HepG2 (cell line): ENCODE measurements at regions not wholly inside any gene's neighbourhood (a gene's known extent, or its start where the extent isn't known, plus 50 kb on each side); places are given as distances from the start of the nearest gene placed in this dataset.
A peak's percentile ranks its signal among the peaks of the same experiment; 100 is the strongest.

Experiments used
- ATAC-seq: fragments of 200-7000 bp; cut with Tn5 transposase; 3 replicates; pipeline ENCODE4 v1.9.1; 2020; ENCODE audit warnings: mild to moderate bottlenecking, moderate library complexity
- BruUV-seq: library from RNA; stranded (reverse); fragments of 400-500 nt; replicated peaks from 2 replicates; lab custom pipeline; 2021; lab: Mats Ljungman, UMichigan
- CTCF ChIA-PET: fragments of 300-600 bp; formaldehyde crosslinking; extraction: SDS; loops from one replicate; lab custom pipeline; 2021; ENCODE audit warnings: low total read pairs, inconsistent platforms, low intra/inter-chr PET ratio; lab: Yijun Ruan, JAX
- POLR2A ChIA-PET: fragments of 350-600 bp; sonication (Branson Sonifier 250); formaldehyde crosslinking; loops from one replicate; lab custom pipeline; 2020; ENCODE audit warnings: antibody characterized with exemption, inconsistent platforms; lab: Yijun Ruan, JAX
- DNase-seq: peaks from one replicate; pipeline ENCODE4 v3.0.0-alpha.2; 2015; ENCODE audit warnings: low spot score
- FAIRE-seq: peaks from 3 replicates; lab custom pipeline; 2011; peaks lifted over from hg19 to GRCh38; lab: Jason Lieb, UNC
- H2AFZ ChIP-seq: one replicate; pipeline ENCODE4 v1.6.1; 2011; ENCODE audit warnings: low read length, inconsistent platforms
- H3K27ac ChIP-seq: fragments of 300-600 bp; 3 replicates; pipeline ENCODE4 v1.8.0; 2011; ENCODE audit warnings: mixed run types, mild to moderate bottlenecking, mixed read lengths, low read length, inconsistent platforms; ENCODE audit not compliant: insufficient read depth; ENCODE audit errors: extremely low read length
- H3K27me3 ChIP-seq, 2 experiments: fragments of 200-600 bp in 1 of 2; 2 replicates in 1 of 2; 3 replicates in 1 of 2; pipeline versions ENCODE4 v1.6.0 to v1.8.0; 2011; ENCODE audit warnings: low read length in 2 of 2, mild to moderate bottlenecking in 2 of 2, moderate library complexity in 2 of 2, inconsistent platforms in 1 of 2; ENCODE audit not compliant: insufficient read depth in 2 of 2, control insufficient read depth in 1 of 2
- H3K36me3 ChIP-seq, 2 experiments: fragments of 200-600 bp in 1 of 2; replicated peaks in 1 of 2; 2 replicates in 1 of 2; 3 replicates in 1 of 2; pipeline versions ENCODE4 v1.5.1 to v1.8.0; 2011; ENCODE audit warnings: low read length in 2 of 2, inconsistent platforms in 1 of 2; ENCODE audit not compliant: insufficient read depth in 2 of 2, control insufficient read depth in 1 of 2
- H3K4me1 ChIP-seq: 2 replicates; pipeline ENCODE4 v1.5.1; 2012; ENCODE audit warnings: low read length, inconsistent platforms; ENCODE audit not compliant: insufficient read depth
- H3K4me2 ChIP-seq: 2 replicates; pipeline ENCODE4 v1.6.0; 2011; ENCODE audit warnings: low read depth, low read length, inconsistent platforms
- H3K4me3 ChIP-seq, 3 experiments: fragments of 200-600 bp in 1 of 3; sonication (generic), shearing (Covaris generic) in 1 of 3; replicated peaks in 1 of 3; 2 replicates each; pipeline ENCODE4 v1.5.1; 2011 to 2016; ENCODE audit warnings: low read length in 3 of 3, inconsistent platforms in 2 of 3, low read depth in 2 of 3, mild to moderate bottlenecking in 2 of 3, control low read depth in 1 of 3, mixed read lengths in 1 of 3; ENCODE audit not compliant: insufficient read depth in 1 of 3
- H3K79me2 ChIP-seq: one replicate; pipeline ENCODE4 v1.6.1; 2011; ENCODE audit warnings: low read length, inconsistent platforms; ENCODE audit not compliant: insufficient read depth
- H3K9ac ChIP-seq: 2 replicates; pipeline ENCODE4 v1.6.0; 2011; ENCODE audit warnings: mild to moderate bottlenecking, low read depth, low read length, inconsistent platforms; ENCODE audit not compliant: insufficient read depth
- H3K9me3 ChIP-seq: 2 replicates; pipeline ENCODE4 v1.5.1; 2012; ENCODE audit warnings: mild to moderate bottlenecking, low read length
- H4K20me1 ChIP-seq: 2 replicates; pipeline ENCODE4 v1.6.0; 2011; ENCODE audit warnings: inconsistent platforms, mild to moderate bottlenecking, low read length, moderate library complexity; ENCODE audit not compliant: insufficient read depth
- NFIB ChIP-seq: sonication (generic); formaldehyde crosslinking; IDR thresholded peaks from 2 replicates; pipeline ENCODE4 v1.9.0; 2021; ENCODE audit warnings: missing genetic modification reagents, mild to moderate bottlenecking, borderline replicate concordance
- STAG1 ChIP-seq: sonication (generic); formaldehyde crosslinking; IDR thresholded peaks from 2 replicates; pipeline ENCODE4 v1.4.0; 2020; ENCODE audit warnings: missing genetic modification reagents
- TARDBP ChIP-seq: sonication (generic); formaldehyde crosslinking; IDR thresholded peaks from 2 replicates; pipeline ENCODE4 v1.8.0; 2022; ENCODE audit warnings: mild to moderate bottlenecking, missing genetic modification reagents
- ZNF20 ChIP-seq: sonication (generic); formaldehyde crosslinking; IDR thresholded peaks from 2 replicates; pipeline ENCODE4 v1.4.0; 2020; ENCODE audit warnings: mild to moderate bottlenecking, moderate library complexity, missing genetic modification reagents
- ZNF572 ChIP-seq: sonication (generic); formaldehyde crosslinking; IDR thresholded peaks from 2 replicates; pipeline ENCODE4 v1.5.1; 2020; ENCODE audit warnings: mild to moderate bottlenecking, missing genetic modification reagents
- in situ Hi-C: cut with HindIII; loops from 2 replicates; pipeline ENCODE4 v1.10.0; 2017; ENCODE audit warnings: low pct_unique_long_range_greater_than_20kb; ENCODE audit not compliant: extremely low pct_ligation_motif_present
- intact Hi-C: fragments of 100-400 bp; cut with micrococcal nuclease; formaldehyde crosslinking; loops from one replicate; pipeline ENCODE4 v1.10.0; 2022; ENCODE audit not compliant: unreplicated experiment
- TF ChIP-seq, protein P1 (sequence below): sonication (generic); formaldehyde crosslinking; IDR thresholded peaks from 2 replicates; pipeline ENCODE4 v1.5.0; 2020; ENCODE audit warnings: mild to moderate bottlenecking, missing genetic modification reagents, moderate library complexity

DNA sequence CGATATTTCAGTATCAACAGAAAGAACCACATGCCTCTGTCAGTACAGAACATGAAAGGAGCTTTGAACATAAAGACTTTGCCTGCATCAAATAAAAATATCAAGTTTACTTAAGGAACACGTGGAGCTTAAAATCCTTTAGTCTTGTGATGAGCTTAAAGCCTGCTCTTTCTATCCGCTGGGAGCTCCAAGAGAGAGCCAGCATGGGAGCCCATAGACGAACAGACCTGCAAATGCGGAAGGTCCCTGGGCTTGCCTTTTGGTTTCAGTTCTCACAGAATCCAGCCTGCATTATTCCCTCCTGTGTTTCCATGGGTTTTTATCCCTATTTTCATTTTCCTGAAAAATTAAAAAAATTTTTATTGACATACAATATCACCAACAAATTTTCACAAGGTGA, 530.6 kb upstream of the RGMA start (continued):
- no peak for TF ChIP-seq NFIB (CRISPR knock-in tag)
- no peak for TF ChIP-seq TARDBP (CRISPR knock-in tag)
- no peak for TF ChIP-seq ZNF572 (CRISPR knock-in tag)

DNA sequence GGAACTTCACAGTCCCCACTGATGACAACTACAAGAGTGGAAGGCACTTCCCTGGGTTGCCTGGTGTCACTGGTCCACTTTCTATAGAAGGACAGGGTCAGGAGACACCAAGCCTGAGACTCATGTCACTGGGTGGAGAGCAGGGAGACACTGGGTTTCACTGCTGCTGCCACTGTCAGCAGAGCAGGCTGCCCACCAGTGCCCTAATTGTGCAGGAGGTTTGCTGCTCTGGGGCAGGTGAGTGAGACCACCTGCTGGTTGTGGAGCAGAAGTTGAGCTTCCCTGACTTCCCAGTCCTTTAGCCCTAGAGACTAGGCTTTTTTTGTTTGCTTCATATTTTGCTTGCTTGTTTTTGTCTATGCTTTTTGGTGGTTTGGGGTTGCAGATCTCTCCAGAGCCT, 528.4 kb upstream of the RGMA start:
- no peak for DNase-seq
- ATAC-seq, result peak; percentile 48; the same call in 2 of the 3 replicates
- Histone ChIP-seq H3K9ac (no peak overlapping the region), H3K4me2 (no peak overlapping the region), H3K9me3 (no peaks in the 10 kb centered on the region), H3K4me1 (no peaks in the 10 kb centered on the region), H2AFZ (no peak overlapping the region), H3K79me2 (no peaks in the 10 kb centered on the region), H3K4me3 (no peak overlapping the region), H4K20me1 (no peaks in the 10 kb centered on the region), H3K27ac (no peak overlapping the region), H3K27me3 (no peaks in the 10 kb centered on the region), H3K36me3 (no peaks in the 10 kb centered on the region)
- TF ChIP-seq STAG1 (CRISPR knock-in tag) (peak; percentile 56), ZNF20 (CRISPR knock-in tag) (no peak)
- TF ChIP-seq, protein P1, sequence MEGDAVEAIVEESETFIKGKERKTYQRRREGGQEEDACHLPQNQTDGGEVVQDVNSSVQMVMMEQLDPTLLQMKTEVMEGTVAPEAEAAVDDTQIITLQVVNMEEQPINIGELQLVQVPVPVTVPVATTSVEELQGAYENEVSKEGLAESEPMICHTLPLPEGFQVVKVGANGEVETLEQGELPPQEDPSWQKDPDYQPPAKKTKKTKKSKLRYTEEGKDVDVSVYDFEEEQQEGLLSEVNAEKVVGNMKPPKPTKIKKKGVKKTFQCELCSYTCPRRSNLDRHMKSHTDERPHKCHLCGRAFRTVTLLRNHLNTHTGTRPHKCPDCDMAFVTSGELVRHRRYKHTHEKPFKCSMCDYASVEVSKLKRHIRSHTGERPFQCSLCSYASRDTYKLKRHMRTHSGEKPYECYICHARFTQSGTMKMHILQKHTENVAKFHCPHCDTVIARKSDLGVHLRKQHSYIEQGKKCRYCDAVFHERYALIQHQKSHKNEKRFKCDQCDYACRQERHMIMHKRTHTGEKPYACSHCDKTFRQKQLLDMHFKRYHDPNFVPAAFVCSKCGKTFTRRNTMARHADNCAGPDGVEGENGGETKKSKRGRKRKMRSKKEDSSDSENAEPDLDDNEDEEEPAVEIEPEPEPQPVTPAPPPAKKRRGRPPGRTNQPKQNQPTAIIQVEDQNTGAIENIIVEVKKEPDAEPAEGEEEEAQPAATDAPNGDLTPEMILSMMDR (CRISPR knock-in tag), result peak; percentile 35
- no peak for FAIRE-seq
- in situ Hi-C loops (no loop called here), intact Hi-C loops (no loop called here)
- POLR2A ChIA-PET, result no interaction called here
- no TSS peak for BruUV-seq
- CTCF ChIA-PET, result interaction anchor here (0.6 kb wide), 1 partner anchor 529 kb away, joined by 3 read pairs; no protein-coding TSS in a partner anchor
